Smooth muscle cell (in vitro differentiated cells): ENCODE measurements at regions not wholly inside any gene's neighbourhood (a gene's known extent, or its start where the extent isn't known, plus 50 kb on each side); places are given as distances from the start of the nearest gene placed in this dataset.

Experiments used
- DNase-seq: peaks from one replicate; lab custom pipeline; 2025; ENCODE audit not compliant: unreplicated experiment; lab: John Stamatoyannopoulos, UW
- H2AFZ ChIP-seq: fragments of 200-600 bp; sonication (generic); 2 replicates; pipeline ENCODE4 v1.6.0; 2016; ENCODE audit warnings: antibody characterized with exemption, low read depth, mild to moderate bottlenecking
- H3F3A ChIP-seq: fragments of 200-600 bp; sonication (generic); 2 replicates; pipeline ENCODE4 v1.6.0; 2017; ENCODE audit warnings: antibody characterized with exemption, low read depth
- H3K27ac ChIP-seq: fragments of 200-600 bp; sonication (generic); 2 replicates; pipeline ENCODE4 v1.5.1; 2016; ENCODE audit warnings: low read depth, mild to moderate bottlenecking
- H3K27me3 ChIP-seq: fragments of 200-600 bp; sonication (generic); 2 replicates; pipeline ENCODE4 v1.6.1; 2016; ENCODE audit warnings: low read depth, mild to moderate bottlenecking
- H3K36me3 ChIP-seq: fragments of 200-600 bp; sonication (generic); 2 replicates; pipeline ENCODE4 v1.5.1; 2016; ENCODE audit warnings: low read depth
- H3K4me1 ChIP-seq: fragments of 200-600 bp; sonication (generic); 2 replicates; pipeline ENCODE4 v1.5.1; 2016; ENCODE audit warnings: low read depth
- H3K4me2 ChIP-seq: fragments of 200-600 bp; sonication (generic); 2 replicates; pipeline ENCODE4 v1.6.0; 2016; ENCODE audit warnings: mild to moderate bottlenecking
- H3K4me3 ChIP-seq: fragments of 200-600 bp; sonication (generic); 2 replicates; pipeline ENCODE4 v1.5.1; 2016; ENCODE audit warnings: mild to moderate bottlenecking
- H3K79me2 ChIP-seq: fragments of 200-600 bp; sonication (generic); 2 replicates; pipeline ENCODE4 v1.6.0; 2016; ENCODE audit warnings: low read depth, mild to moderate bottlenecking
- H3K9ac ChIP-seq: fragments of 200-600 bp; sonication (generic); 2 replicates; pipeline ENCODE4 v1.6.0; 2016; ENCODE audit warnings: low read depth
- H3K9me3 ChIP-seq: fragments of 200-600 bp; sonication (generic); replicated peaks from 2 replicates; pipeline ENCODE4 v1.5.1; 2016; ENCODE audit warnings: low read depth
- H4K20me1 ChIP-seq: fragments of 200-600 bp; sonication (generic); 2 replicates; pipeline ENCODE4 v1.6.0; 2016; ENCODE audit warnings: low read depth
- CTCF ChIP-seq: fragments of 200-600 bp; sonication (generic); IDR thresholded peaks from 2 replicates; pipeline ENCODE4 v1.5.1; 2017; ENCODE audit warnings: borderline replicate concordance, mild to moderate bottlenecking, antibody characterized with exemption; ENCODE audit not compliant: insufficient read depth, poor library complexity, severe bottlenecking
- WGBS: methylation state at CpG from one replicate; pipeline ENCODE4 v1.1.7; 2016; ENCODE audit warnings: low lambda C conversion rate; 5-methylcytosine and 5-hydroxymethylcytosine counted together

- Histone ChIP-seq H3K9me3 (no peaks in the 10 kb centered on the region), H2AFZ (no peak overlapping the region), H3F3A (no peaks in the 10 kb centered on the region), H3K4me1 (no peaks in the 10 kb centered on the region), H3K36me3 (no peaks in the 10 kb centered on the region), H3K4me3 (no peak overlapping the region), H3K9ac (no peak overlapping the region), H4K20me1 (no peaks in the 10 kb centered on the region), H3K27ac (no peak overlapping the region), H3K4me2 (no peak overlapping the region), H3K79me2 (no peaks in the 10 kb centered on the region), H3K27me3 (peaks cover 10% of the 10 kb centered on the region)
- DNase-seq = no peak
- 90% methylated on average over 3 of the region's 3 CpGs for WGBS
- no peak for TF ChIP-seq CTCF
Observed at GRCh38 chr5:155508673-155509072, 495.1 kb downstream of the KIF4B start.

GRCh38 chr5:155512329-155512728 is 498.8 kb downstream of the KIF4B start:
- H3K4me2 ChIP-seq = no peak overlapping the region
- H3K4me1 ChIP-seq = no peaks in the 10 kb centered on the region
- DNase-seq = no peak
- H3K27me3 ChIP-seq = peaks cover 11% of the 10 kb centered on the region
- 71% methylated on average over 1 of the region's 1 CpG for WGBS
- H3K79me2 ChIP-seq = no peaks in the 10 kb centered on the region
- no peaks in the 10 kb centered on the region for H3K9me3 ChIP-seq
- H3K9ac ChIP-seq = no peak overlapping the region
- H4K20me1 ChIP-seq = no peaks in the 10 kb centered on the region
- no peaks in the 10 kb centered on the region for H3F3A ChIP-seq
- no peak overlapping the region for H3K4me3 ChIP-seq
- H3K27ac ChIP-seq = no peak overlapping the region
- H2AFZ ChIP-seq = no peak overlapping the region
- H3K36me3 ChIP-seq = no peaks in the 10 kb centered on the region
- no peak for TF ChIP-seq CTCF

- H3K4me2 ChIP-seq = no peak overlapping the region
- H3K27me3 ChIP-seq = peaks cover 11% of the 10 kb centered on the region
- WGBS = 100% methylated on average over 2 of the region's 2 CpGs
- no peak for TF ChIP-seq CTCF
- no peaks in the 10 kb centered on the region for H3K79me2 ChIP-seq
- H3K4me3 ChIP-seq = no peak overlapping the region
- no peaks in the 10 kb centered on the region for H3K4me1 ChIP-seq
- no peaks in the 10 kb centered on the region for H3F3A ChIP-seq
- no peak overlapping the region for H3K27ac ChIP-seq
- no peaks in the 10 kb centered on the region for H3K36me3 ChIP-seq
- no peaks in the 10 kb centered on the region for H3K9me3 ChIP-seq
- no peak overlapping the region for H2AFZ ChIP-seq
- H4K20me1 ChIP-seq = no peaks in the 10 kb centered on the region
- H3K9ac ChIP-seq = no peak overlapping the region
- no peak for DNase-seq
Observed at GRCh38 chr5:155514105-155514563, 500.6 kb downstream of the KIF4B start.

- Histone ChIP-seq H2AFZ (no peak overlapping the region), H3K9me3 (no peaks in the 10 kb centered on the region), H3K9ac (no peak overlapping the region), H3K4me1 (no peaks in the 10 kb centered on the region), H3K27me3 (no peaks in the 10 kb centered on the region), H3K4me2 (no peak overlapping the region), H3K4me3 (no peak overlapping the region), H3K27ac (no peak overlapping the region), H3K79me2 (no peaks in the 10 kb centered on the region), H3K36me3 (no peaks in the 10 kb centered on the region), H3F3A (no peaks in the 10 kb centered on the region), H4K20me1 (no peaks in the 10 kb centered on the region)
- DNase-seq = no peak
- TF ChIP-seq CTCF = no peak
- WGBS = 100% methylated on average over 1 of the region's 1 CpG
Observed at GRCh38 chr5:155522540-155522939, 509.0 kb downstream of the KIF4B start.
